ENCODE measurements at regions not wholly inside any gene's neighbourhood (a gene's known extent, or its start where the extent isn't known, plus 50 kb on each side); places are given as distances from the start of the nearest gene placed in this dataset.

DNA sequence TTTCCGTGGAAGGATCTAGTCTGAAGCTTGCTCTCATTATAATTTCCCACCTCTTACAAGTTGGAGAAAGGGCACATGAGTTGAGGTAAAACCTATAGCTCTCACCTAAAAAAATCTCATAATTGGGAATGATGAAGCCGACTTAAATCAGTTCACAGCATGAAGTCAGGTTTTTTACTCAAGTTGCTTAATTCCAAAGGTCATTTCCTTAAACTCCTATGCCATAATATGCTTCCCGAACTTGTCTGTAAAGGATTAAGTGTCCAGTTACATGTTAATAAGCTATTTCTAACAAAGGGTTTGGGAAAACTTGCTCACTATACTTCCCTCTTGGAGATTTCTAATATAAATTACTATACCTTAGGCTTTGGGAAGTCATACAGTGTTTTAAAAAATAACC lies 481.2 kb downstream of the NUP35 start:
- TF ChIP-seq, protein P1, sequence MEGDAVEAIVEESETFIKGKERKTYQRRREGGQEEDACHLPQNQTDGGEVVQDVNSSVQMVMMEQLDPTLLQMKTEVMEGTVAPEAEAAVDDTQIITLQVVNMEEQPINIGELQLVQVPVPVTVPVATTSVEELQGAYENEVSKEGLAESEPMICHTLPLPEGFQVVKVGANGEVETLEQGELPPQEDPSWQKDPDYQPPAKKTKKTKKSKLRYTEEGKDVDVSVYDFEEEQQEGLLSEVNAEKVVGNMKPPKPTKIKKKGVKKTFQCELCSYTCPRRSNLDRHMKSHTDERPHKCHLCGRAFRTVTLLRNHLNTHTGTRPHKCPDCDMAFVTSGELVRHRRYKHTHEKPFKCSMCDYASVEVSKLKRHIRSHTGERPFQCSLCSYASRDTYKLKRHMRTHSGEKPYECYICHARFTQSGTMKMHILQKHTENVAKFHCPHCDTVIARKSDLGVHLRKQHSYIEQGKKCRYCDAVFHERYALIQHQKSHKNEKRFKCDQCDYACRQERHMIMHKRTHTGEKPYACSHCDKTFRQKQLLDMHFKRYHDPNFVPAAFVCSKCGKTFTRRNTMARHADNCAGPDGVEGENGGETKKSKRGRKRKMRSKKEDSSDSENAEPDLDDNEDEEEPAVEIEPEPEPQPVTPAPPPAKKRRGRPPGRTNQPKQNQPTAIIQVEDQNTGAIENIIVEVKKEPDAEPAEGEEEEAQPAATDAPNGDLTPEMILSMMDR (IDR thresholded peaks at IDR 0.05; ENCODE audit: poor library complexity, severe bottlenecking) = no peak
- TF ChIP-seq EZH2 (IDR thresholded peaks at IDR 0.05; ENCODE audit: borderline replicate concordance, insufficient read depth, low read length, poor library complexity, severe bottlenecking) = no peak
- no peak for TF ChIP-seq POLR2AphosphoS5 (IDR thresholded peaks at IDR 0.05)
- no peak for TF ChIP-seq TAF1 (IDR thresholded peaks at IDR 0.05; ENCODE audit: low read depth)
